HG03521 (cell line): ENCODE measurements at regions not wholly inside any gene's neighbourhood (a gene's known extent, or its start where the extent isn't known, plus 50 kb on each side); places are given as distances from the start of the nearest gene placed in this dataset.

Experiments
- ATAC-seq: cut with Tn5 transposase; IDR thresholded peaks from one replicate; pipeline ENCODE4 v1.9.1; 2021; ENCODE audit warnings: mild to moderate bottlenecking, moderate library complexity; ENCODE audit not compliant: unreplicated experiment

GRCh38 chr1:199151634-199152425, 513.0 kb downstream of the PTPRC start:
- peak; percentile 55 for ATAC-seq

- ATAC-seq: no peak
Measured at GRCh38 chr1:199152676-199153075, 513.8 kb downstream of the PTPRC start.

- ATAC-seq: no peak
Measured at GRCh38 chr1:199155166-199156019, 516.6 kb downstream of the PTPRC start.

- ATAC-seq: no peak
Measured at GRCh38 chr1:199157494-199157893, 518.7 kb downstream of the PTPRC start.

- ATAC-seq: no peak
Measured at GRCh38 chr1:199160521-199161318, 521.9 kb downstream of the PTPRC start.

- ATAC-seq: no peak
Measured at GRCh38 chr1:199161319-199161680, 522.5 kb downstream of the PTPRC start.

GRCh38 chr1:199161766-199162303, 523.0 kb downstream of the PTPRC start:
- no peak for ATAC-seq

- no peak for ATAC-seq
Measured at GRCh38 chr1:199163267-199163666, 524.4 kb downstream of the PTPRC start.

- no peak for ATAC-seq
Measured at GRCh38 chr1:199163670-199164069, 524.8 kb downstream of the PTPRC start.

GRCh38 chr1:199167460-199167859, 528.6 kb downstream of the PTPRC start:
- ATAC-seq: no peak

- no peak for ATAC-seq
Measured at GRCh38 chr1:199168888-199169585, 530.2 kb downstream of the PTPRC start.

- no peak for ATAC-seq
Measured at GRCh38 chr1:199170711-199171110, 531.9 kb downstream of the PTPRC start.

GRCh38 chr1:199172171-199173124, 533.6 kb downstream of the PTPRC start:
- no peak for ATAC-seq

GRCh38 chr1:199173356-199173755, 534.5 kb downstream of the PTPRC start:
- peak; percentile 97 for ATAC-seq

GRCh38 chr1:199174336-199174735, 535.5 kb downstream of the PTPRC start:
- ATAC-seq: no peak

- ATAC-seq: no peak
Measured at GRCh38 chr1:199176713-199177112, 537.9 kb downstream of the PTPRC start.

GRCh38 chr1:199177241-199177640, 538.4 kb downstream of the PTPRC start:
- no peak for ATAC-seq

GRCh38 chr1:199178646-199179045, 539.8 kb downstream of the PTPRC start:
- no peak for ATAC-seq

GRCh38 chr1:199182186-199182843, 543.5 kb downstream of the PTPRC start:
- ATAC-seq: no peak
